ENCODE measurements at regions not wholly inside any gene's neighbourhood (a gene's known extent, or its start where the extent isn't known, plus 50 kb on each side); places are given as distances from the start of the nearest gene placed in this dataset.
"Not testable (repeated sequence)": the region's sequence is repeated elsewhere in the genome, so short reads cannot be mapped to it uniquely, and the experiment has no call there.

GRCh38 chr12:46561769-46562624, 189.4 kb upstream of the SLC38A2 start:
- Mint-ChIP-seq H3K9me3 (peaks cover 18 to 31% (median 23%) of the 10 kb centered on the region in 5 donors), H3K36me3 (peaks cover 0 to 27% (median 1%) of the 10 kb centered on the region in 3 donors)
- H3K27ac ChIP-seq (ENCODE audit: low read depth, low read length); H3K27me3 Mint-ChIP-seq; H3K4me3 ChIP-seq (ENCODE audit: low read length); H3K4me3 Mint-ChIP-seq; H3K4me1 ChIP-seq (ENCODE audit: insufficient read depth, low read length); H3K27ac Mint-ChIP-seq; H3K9me3 ChIP-seq (ENCODE audit: low read length); H3K36me3 ChIP-seq (ENCODE audit: insufficient read depth, low read length); CTCF ChIA-PET; H3K4me1 Mint-ChIP-seq; DNase-seq; H3K27me3 ChIP-seq (ENCODE audit: insufficient read depth, low read length, poor library complexity, severe bottlenecking): not testable (repeated sequence)
- POLR2A ChIA-PET, result interaction anchor here (0.7 to 1.2 kb wide), 2 partner anchors 18 to 507 kb away, joined by 3 read pairs; no protein-coding TSS in a partner anchor

- H3K9me3 ChIP-seq (ENCODE audit: low read length), result no peaks in the 10 kb centered on the region
Measured at GRCh38 chr12:46560874-46561273, 188.3 kb upstream of the SLC38A2 start.

GRCh38 chr12:46560089-46560488, 187.5 kb upstream of the SLC38A2 start:
- peaks cover under 1 to 2% of the 10 kb centered on the region in 2 donors for H3K27me3 Mint-ChIP-seq
- Histone ChIP-seq H3K4me3 (ENCODE audit: low read length) (no peak overlapping the region), H3K4me1 (ENCODE audit: insufficient read depth, low read length) (no peaks in the 10 kb centered on the region), H3K27me3 (ENCODE audit: insufficient read depth, low read length, poor library complexity, severe bottlenecking) (no peaks in the 10 kb centered on the region), H3K36me3 (ENCODE audit: insufficient read depth, low read length) (no peaks in the 10 kb centered on the region), H3K27ac (ENCODE audit: low read depth, low read length) (no peak overlapping the region), H3K9me3 (ENCODE audit: low read length) (no peaks in the 10 kb centered on the region)
- no peak for DNase-seq
- ChIA-PET CTCF (no interaction called here), POLR2A (no interaction called here)
- no peak overlapping the region for H3K4me3 Mint-ChIP-seq
- peaks cover 2 to 14% (median 6%) of the 10 kb centered on the region in 5 donors for H3K9me3 Mint-ChIP-seq
- peaks cover 0 to 10% (median under 1%) of the 10 kb centered on the region in 3 donors for H3K36me3 Mint-ChIP-seq
- no peaks in the 10 kb centered on the region for H3K4me1 Mint-ChIP-seq
- no peak overlapping the region for H3K27ac Mint-ChIP-seq

More at GRCh38 chr12:46560874-46561273, 188.3 kb upstream of the SLC38A2 start:
- Histone ChIP-seq H3K27ac (ENCODE audit: low read depth, low read length) (no peak overlapping the region), H3K4me1 (ENCODE audit: insufficient read depth, low read length) (no peaks in the 10 kb centered on the region), H3K36me3 (ENCODE audit: insufficient read depth, low read length) (no peaks in the 10 kb centered on the region), H3K4me3 (ENCODE audit: low read length) (no peak overlapping the region), H3K27me3 (ENCODE audit: insufficient read depth, low read length, poor library complexity, severe bottlenecking) (no peaks in the 10 kb centered on the region)
- Mint-ChIP-seq H3K9me3 (peaks cover 8 to 21% (median 14%) of the 10 kb centered on the region in 5 donors), H3K27ac (no peak overlapping the region), H3K27me3 (peaks cover 0 to 2% of the 10 kb centered on the region in 2 donors), H3K36me3 (peaks cover 0 to 18% (median 0%) of the 10 kb centered on the region in 3 donors), H3K4me3 (no peak overlapping the region), H3K4me1 (no peaks in the 10 kb centered on the region)
- ChIA-PET POLR2A (interaction anchor here (1.2 kb wide), 1 partner anchor 19 kb away, joined by 3 read pairs; no protein-coding TSS in a partner anchor), CTCF (no interaction called here)
- DNase-seq, result no peak

GRCh38 chr12:46559311-46559710, 186.7 kb upstream of the SLC38A2 start:
- CTCF ChIA-PET, result no interaction called here
- Mint-ChIP-seq H3K27ac (no peak overlapping the region), H3K4me1 (no peaks in the 10 kb centered on the region), H3K27me3 (peaks cover 3% of the 10 kb centered on the region in 2 donors), H3K9me3 (peaks cover 0 to 8% (median 3%) of the 10 kb centered on the region in 5 donors), H3K36me3 (peaks cover 0 to 5% (median 2%) of the 10 kb centered on the region in 3 donors), H3K4me3 (no peak overlapping the region)
- H3K27ac ChIP-seq (ENCODE audit: low read depth, low read length), result no peak overlapping the region
- H3K4me3 ChIP-seq (ENCODE audit: low read length), result no peak overlapping the region
- H3K27me3 ChIP-seq (ENCODE audit: insufficient read depth, low read length, poor library complexity, severe bottlenecking), result no peaks in the 10 kb centered on the region
- POLR2A ChIA-PET, result no interaction called here
- DNase-seq, result no peak
- no peaks in the 10 kb centered on the region for H3K4me1 ChIP-seq (ENCODE audit: insufficient read depth, low read length)
- H3K36me3 ChIP-seq (ENCODE audit: insufficient read depth, low read length), result no peaks in the 10 kb centered on the region
- H3K9me3 ChIP-seq (ENCODE audit: low read length), result no peaks in the 10 kb centered on the region

GRCh38 chr12:46558677-46559076, 186.1 kb upstream of the SLC38A2 start:
- Mint-ChIP-seq H3K9me3 (peaks cover 0 to 3% (median 2%) of the 10 kb centered on the region in 5 donors), H3K4me1 (no peaks in the 10 kb centered on the region), H3K27me3 (peaks cover 3% of the 10 kb centered on the region in 2 donors), H3K27ac (no peak overlapping the region), H3K36me3 (peaks cover 0 to 2% (median 0%) of the 10 kb centered on the region in 3 donors), H3K4me3 (no peak overlapping the region)
- CTCF ChIA-PET, result no interaction called here
- Histone ChIP-seq H3K4me3 (ENCODE audit: low read length) (no peak overlapping the region), H3K27ac (ENCODE audit: low read depth, low read length) (no peak overlapping the region), H3K4me1 (ENCODE audit: insufficient read depth, low read length) (no peaks in the 10 kb centered on the region), H3K9me3 (ENCODE audit: low read length) (no peaks in the 10 kb centered on the region), H3K36me3 (ENCODE audit: insufficient read depth, low read length) (no peaks in the 10 kb centered on the region), H3K27me3 (ENCODE audit: insufficient read depth, low read length, poor library complexity, severe bottlenecking) (no peaks in the 10 kb centered on the region)
- POLR2A ChIA-PET, result no interaction called here
- DNase-seq, result no peak

GRCh38 chr12:46557539-46558373, 185.2 kb upstream of the SLC38A2 start:
- Mint-ChIP-seq H3K27ac (peak overlapping the region in 1 of 8 donors; percentile 21), H3K27me3 (peaks cover 3 to 6% of the 10 kb centered on the region in 2 donors), H3K4me3 (no peak overlapping the region), H3K9me3 (no peaks in the 10 kb centered on the region), H3K36me3 (peaks cover 0 to 2% (median 0%) of the 10 kb centered on the region in 3 donors), H3K4me1 (no peaks in the 10 kb centered on the region)
- no peak overlapping the region for H3K27ac ChIP-seq (ENCODE audit: low read depth, low read length)
- no peaks in the 10 kb centered on the region for H3K36me3 ChIP-seq (ENCODE audit: insufficient read depth, low read length)
- ChIA-PET POLR2A (no interaction called here), CTCF (no interaction called here)
- no peak for DNase-seq
- no peak overlapping the region for H3K4me3 ChIP-seq (ENCODE audit: low read length)
- H3K27me3 ChIP-seq (ENCODE audit: insufficient read depth, low read length, poor library complexity, severe bottlenecking), result no peaks in the 10 kb centered on the region
- H3K9me3 ChIP-seq (ENCODE audit: low read length), result no peaks in the 10 kb centered on the region
- H3K4me1 ChIP-seq (ENCODE audit: insufficient read depth, low read length), result no peaks in the 10 kb centered on the region

- no peak overlapping the region for H3K27ac Mint-ChIP-seq
- DNase-seq, result no peak
- CTCF ChIA-PET, result no interaction called here
- peaks cover 0 to 2% (median 0%) of the 10 kb centered on the region in 3 donors for H3K36me3 Mint-ChIP-seq
- H3K36me3 ChIP-seq (ENCODE audit: insufficient read depth, low read length), result no peaks in the 10 kb centered on the region
- peaks cover 3 to 6% of the 10 kb centered on the region in 2 donors for H3K27me3 Mint-ChIP-seq
- H3K9me3 Mint-ChIP-seq, result no peaks in the 10 kb centered on the region
- no peaks in the 10 kb centered on the region for H3K27me3 ChIP-seq (ENCODE audit: insufficient read depth, low read length, poor library complexity, severe bottlenecking)
- H3K4me3 ChIP-seq (ENCODE audit: low read length), result no peak overlapping the region
- H3K4me3 Mint-ChIP-seq, result no peak overlapping the region
- H3K9me3 ChIP-seq (ENCODE audit: low read length), result no peaks in the 10 kb centered on the region
- H3K27ac ChIP-seq (ENCODE audit: low read depth, low read length), result no peak overlapping the region
- no peaks in the 10 kb centered on the region for H3K4me1 ChIP-seq (ENCODE audit: insufficient read depth, low read length)
- POLR2A ChIA-PET, result no interaction called here
- no peaks in the 10 kb centered on the region for H3K4me1 Mint-ChIP-seq
Measured at GRCh38 chr12:46556819-46557524, 184.4 kb upstream of the SLC38A2 start.

All from CD8-positive, alpha-beta memory T cell (primary cell).